NCI-H146 (cell line): ENCODE measurements at regions not wholly inside any gene's neighbourhood (a gene's known extent, or its start where the extent isn't known, plus 50 kb on each side); places are given as distances from the start of the nearest gene placed in this dataset.
A peak's percentile ranks its signal among the peaks of the same experiment; 100 is the strongest.

Experiments
- DNase-seq: peaks from one replicate; lab custom pipeline; 2025; lab: John Stamatoyannopoulos, UW

DNA sequence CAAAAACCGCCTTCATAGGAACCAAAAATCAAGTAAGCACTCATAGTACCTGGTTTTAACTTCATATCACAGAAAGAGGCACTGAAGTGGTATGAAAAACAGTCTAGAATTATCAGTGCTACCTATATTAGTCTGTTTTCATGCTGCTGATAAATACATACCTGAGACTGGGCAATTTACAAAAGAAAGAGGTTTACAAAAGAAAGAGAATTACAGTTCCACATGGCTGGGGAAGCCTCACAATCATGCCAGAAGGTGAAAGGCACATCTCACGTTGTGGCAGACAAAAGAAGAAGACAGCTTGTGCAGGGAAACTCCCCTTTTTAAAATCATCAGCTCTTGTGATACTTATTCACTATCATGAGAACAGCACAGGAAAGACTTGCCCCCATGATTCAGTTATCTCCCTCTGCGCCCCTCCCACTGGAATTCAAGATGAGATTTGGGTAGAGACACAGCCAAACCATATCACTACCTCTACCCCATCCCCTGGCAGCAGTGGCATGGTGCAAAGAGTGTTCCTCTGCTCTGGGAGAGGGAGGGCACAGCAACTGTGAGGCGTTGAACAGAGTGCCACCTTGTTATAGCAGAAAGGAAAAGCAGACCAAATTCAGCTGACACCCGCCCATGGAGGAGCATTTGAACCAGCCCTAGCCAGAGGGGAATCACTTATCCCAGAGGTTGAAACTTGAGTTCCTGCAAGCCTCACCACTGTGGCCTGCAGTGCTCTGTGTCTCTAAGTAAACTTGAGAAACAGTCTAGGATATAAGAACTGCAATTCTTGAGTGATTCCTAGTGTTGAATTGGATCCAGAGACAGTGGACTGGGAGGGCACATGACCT lies 61.9 kb upstream of the PTPRZ1 start:
- DNase-seq = peak; percentile 11

DNA sequence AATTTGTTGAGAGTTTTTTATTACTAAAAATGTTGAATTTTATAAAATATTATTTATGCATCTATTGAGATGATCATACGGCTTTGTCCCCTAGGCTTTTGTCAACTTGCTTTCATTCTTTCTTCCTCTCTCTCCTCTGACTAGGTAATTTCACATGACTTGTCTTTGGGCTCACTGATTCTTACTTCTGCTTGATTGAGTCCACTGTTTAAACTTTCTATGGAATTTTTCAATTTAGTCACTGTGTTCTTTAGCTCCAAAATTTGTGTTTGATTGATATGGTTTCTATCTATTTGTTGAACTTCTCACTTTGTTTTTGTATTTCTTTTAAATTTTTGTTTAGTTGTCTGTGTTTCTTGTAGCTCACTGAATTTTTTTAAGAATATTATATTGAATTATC lies 65.9 kb upstream of the PTPRZ1 start:
- no peak for DNase-seq

- DNase-seq = peak; percentile 22
Observed at GRCh38 chr7:121803039-121803438, 69.9 kb upstream of the PTPRZ1 start.

GRCh38 chr7:121800916-121801675 lies 71.9 kb upstream of the PTPRZ1 start:
- DNase-seq = no peak

GRCh38 chr7:121798896-121799295 lies 74.1 kb upstream of the PTPRZ1 start:
- peak; percentile 12 for DNase-seq

- DNase-seq = no peak
Observed at GRCh38 chr7:121798453-121798840, 74.5 kb upstream of the PTPRZ1 start.

DNA sequence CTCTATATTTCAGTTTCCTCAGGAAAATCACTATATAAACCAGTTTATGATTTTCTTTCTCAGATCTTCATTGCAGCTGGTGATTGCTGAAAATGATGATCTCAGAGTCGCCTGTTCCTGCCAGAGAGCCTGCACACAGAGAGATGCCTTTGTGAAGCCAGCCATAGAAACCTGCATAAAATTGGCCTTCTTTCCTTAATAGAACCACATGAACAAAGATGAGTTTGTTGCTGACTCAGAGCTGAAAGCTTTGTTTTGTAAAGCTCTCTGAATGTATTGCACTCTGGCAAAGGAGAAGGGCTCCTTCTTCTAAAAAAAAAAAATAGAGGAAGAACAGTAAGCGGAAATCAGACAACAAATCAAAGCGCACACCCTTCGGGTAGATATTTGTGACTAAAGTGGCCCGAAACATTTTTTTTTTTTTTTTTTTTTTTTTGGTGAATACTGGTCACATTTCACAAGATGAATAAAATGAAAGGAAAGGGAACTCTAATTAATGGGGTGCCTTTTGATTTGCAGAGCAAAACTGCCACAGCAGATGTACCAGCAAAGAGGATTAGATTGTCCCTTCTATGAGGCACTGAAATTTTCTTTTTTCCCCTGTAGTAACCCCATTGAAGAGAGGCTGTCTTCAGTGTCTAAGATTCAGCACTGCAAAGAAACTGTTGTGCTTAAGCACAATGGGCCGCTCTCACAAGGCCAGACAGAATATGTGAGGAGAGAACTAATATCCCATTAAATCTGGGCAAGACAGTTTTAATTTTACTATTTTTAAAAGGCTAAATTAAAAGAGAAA lies 75.1 kb upstream of the PTPRZ1 start:
- DNase-seq = peak; percentile 13

- DNase-seq = no peak
Observed at GRCh38 chr7:121796936-121797656, 75.9 kb upstream of the PTPRZ1 start.

DNA sequence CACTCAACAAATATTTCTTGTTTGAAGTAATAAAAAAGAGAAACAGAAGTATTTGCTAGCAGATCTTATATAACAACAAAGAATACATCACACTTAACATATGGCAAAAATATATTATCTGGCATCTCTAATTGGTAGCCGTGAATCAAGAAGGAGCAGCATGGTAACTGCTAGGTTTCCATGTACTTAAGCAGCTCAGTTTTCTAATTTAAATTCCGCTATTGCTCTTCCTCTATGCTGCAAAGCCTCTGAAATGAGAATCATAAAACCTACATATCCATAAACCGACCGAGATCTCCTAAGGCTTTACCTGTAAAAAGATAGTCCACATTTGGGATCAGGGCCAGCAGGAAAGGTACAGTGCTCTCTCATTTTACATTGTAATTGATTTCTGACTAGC lies 76.6 kb upstream of the PTPRZ1 start:
- DNase-seq = no peak

- DNase-seq = no peak
Observed at GRCh38 chr7:121795736-121796135, 77.2 kb upstream of the PTPRZ1 start.

- no peak for DNase-seq
Observed at GRCh38 chr7:121793716-121794115, 79.2 kb upstream of the PTPRZ1 start.

DNA sequence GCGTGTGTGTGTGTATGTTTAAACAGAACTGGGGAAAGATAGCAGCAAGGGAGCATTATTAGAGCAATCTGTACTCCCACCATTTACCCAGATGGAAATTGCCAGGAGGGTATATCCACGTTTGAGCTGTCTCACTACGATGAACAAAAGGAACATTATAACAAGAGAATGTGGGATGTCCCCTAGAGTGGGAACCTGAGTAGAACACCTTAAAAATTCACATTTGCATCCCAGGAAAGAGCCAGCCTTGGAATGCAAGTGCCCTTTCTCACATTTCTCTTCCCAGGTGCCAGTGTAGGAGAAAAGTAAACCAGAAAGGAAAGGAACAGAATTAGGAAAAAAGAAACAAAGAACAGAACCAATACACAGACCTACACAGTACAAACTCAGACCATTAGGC lies 95.3 kb upstream of the PTPRZ1 start:
- DNase-seq = no peak

DNA sequence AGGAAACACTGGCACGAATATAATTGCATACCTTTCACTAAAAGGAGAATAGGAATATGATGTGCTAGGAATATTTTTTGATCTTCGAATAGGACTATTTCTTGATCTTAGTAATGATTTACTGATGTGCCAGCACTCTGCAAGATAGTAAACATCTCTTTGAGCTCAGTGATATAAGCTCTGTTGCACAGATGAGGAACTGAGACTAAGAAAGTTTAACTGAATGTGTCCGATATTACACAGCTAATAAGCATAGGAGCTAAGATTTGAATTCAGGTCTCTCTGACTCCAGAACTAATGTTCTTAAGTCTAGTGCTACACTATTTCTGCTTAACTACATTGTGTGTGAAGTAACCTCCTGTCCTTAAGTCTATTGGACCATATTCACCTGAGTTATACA lies 98.4 kb upstream of the PTPRZ1 start:
- no peak for DNase-seq

- no peak for DNase-seq
Observed at GRCh38 chr7:121766676-121767075, 106.3 kb upstream of the PTPRZ1 start.

DNA sequence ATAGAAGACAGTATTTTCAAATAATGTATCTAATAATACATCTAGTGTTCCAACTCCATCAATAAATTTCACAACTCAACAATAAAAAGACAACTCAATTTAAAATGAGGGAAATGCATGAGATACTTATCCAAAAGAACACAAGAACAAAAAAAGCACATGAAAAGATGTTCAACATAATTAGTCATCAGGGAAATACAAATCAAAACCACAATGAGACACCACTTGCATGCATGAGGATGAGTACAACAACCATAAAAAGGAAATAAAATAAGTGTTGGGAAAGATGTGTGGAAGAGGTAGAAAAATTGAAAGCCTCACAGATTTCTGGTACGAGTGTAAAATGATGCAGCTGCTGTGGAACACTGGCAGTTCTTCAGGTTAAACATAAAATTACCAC lies 111.6 kb upstream of the PTPRZ1 start:
- no peak for DNase-seq

GRCh38 chr7:121755818-121756552 lies 117.0 kb upstream of the PTPRZ1 start:
- peak; percentile 53 for DNase-seq

- no peak for DNase-seq
Observed at GRCh38 chr7:121755286-121755685, 117.7 kb upstream of the PTPRZ1 start.

DNA sequence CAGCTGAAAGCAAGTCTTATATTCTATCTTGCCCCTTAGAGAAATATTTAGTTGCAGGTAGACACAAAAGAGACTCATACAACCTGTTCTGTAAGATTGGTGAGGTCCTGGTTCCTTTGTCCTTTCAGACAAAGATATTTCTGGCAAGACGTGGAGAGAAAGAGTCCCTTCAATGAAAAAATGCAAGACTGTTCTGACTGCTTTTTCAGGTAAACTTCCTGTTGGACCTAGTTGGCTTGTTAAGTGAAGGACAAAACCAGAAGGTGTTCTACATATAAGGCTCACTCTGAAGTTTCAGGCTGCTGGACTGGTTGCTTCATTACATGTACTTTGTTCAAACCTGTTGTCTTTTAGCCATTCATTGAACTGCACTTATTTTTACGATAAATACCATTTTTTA lies 119.0 kb upstream of the PTPRZ1 start:
- no peak for DNase-seq

- DNase-seq = peak; percentile 47
Observed at GRCh38 chr7:121752706-121753105, 120.3 kb upstream of the PTPRZ1 start.

- no peak for DNase-seq
Observed at GRCh38 chr7:121748546-121748945, 124.4 kb upstream of the PTPRZ1 start.

GRCh38 chr7:121745856-121746255 lies 127.1 kb upstream of the PTPRZ1 start:
- no peak for DNase-seq
